IMR-90 (cell line): ENCODE measurements at regions not wholly inside any gene's neighbourhood (a gene's known extent, or its start where the extent isn't known, plus 50 kb on each side); places are given as distances from the start of the nearest gene placed in this dataset.

Source experiments
- BHLHE40 ChIP-seq: fragments of 150-350 bp; IDR thresholded peaks from 2 replicates; pipeline ENCODE4 v1.6.1; 2016; ENCODE audit warnings: mild to moderate bottlenecking, low read depth, low read length
- CTCF ChIP-seq: conservative IDR thresholded peaks from 2 replicates; pipeline ENCODE4 v1.5.1; 2012; ENCODE audit warnings: mild to moderate bottlenecking, low read depth, low read length, improper control_type of control experiment
- RAD21 ChIP-seq: IDR thresholded peaks from 2 replicates; pipeline ENCODE4 v1.6.1; 2012; ENCODE audit warnings: low read length, improper control_type of control experiment
- RCOR1 ChIP-seq: IDR thresholded peaks from 2 replicates; pipeline ENCODE4 v1.6.1; 2012; ENCODE audit warnings: mild to moderate bottlenecking, low read length, improper control_type of control experiment; ENCODE audit not compliant: insufficient replicate concordance

GRCh38 chr16:17962726-17963125 lies 373.8 kb downstream of the NPIPA8 start:
- TF ChIP-seq CTCF (no peak), RAD21 (no peak), BHLHE40 (no peak), RCOR1 (no peak)
